WI38 (cell line): ENCODE measurements at regions not wholly inside any gene's neighbourhood (a gene's known extent, or its start where the extent isn't known, plus 50 kb on each side); places are given as distances from the start of the nearest gene placed in this dataset.

Source experiments
- H3K4me3 ChIP-seq: 2 replicates; pipeline ENCODE4 v1.5.1; 2011; ENCODE audit warnings: low read depth, mild to moderate bottlenecking, control low read depth, low read length
- TF ChIP-seq, protein P1 (sequence below): IDR thresholded peaks from 2 replicates; pipeline ENCODE4 v1.5.1; 2012; ENCODE audit warnings: low read depth, mild to moderate bottlenecking, control low read depth, low read length

DNA sequence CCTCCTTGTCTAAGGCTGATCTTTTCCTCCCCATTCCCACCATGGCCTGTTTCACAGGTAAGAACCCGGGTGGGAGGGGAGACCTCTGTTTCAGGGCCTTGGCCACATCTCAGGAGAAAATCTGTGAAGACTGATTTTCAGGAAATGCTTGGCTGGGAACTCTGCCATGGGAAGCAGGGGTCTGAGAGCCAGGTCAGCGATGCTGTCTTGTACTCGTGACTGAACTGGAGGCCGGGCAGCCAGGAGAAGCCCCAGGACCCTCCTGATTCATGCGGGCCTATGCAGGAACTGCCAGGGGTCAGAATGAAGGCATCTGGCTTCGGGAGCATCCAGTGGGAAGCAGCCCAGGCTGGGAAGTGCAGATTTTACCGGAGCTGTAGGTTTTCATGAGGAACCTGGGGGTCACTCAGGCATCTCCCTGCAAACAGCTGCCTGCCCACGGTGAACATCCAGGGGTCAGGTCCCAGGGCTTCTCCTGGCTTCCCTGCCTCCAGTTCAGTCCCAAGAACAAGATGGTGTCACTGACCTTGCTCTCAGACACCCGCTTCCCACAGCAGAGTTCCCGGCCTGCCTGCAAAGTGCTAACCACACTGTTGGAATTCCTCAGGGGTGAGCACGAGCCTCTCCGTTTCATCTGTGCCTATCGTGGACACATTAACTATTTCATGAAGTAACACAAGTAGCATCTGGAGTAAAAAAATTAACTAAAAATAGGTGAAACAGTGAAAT is 90.2 kb upstream of the SULF2 start:
- TF ChIP-seq, protein P1, sequence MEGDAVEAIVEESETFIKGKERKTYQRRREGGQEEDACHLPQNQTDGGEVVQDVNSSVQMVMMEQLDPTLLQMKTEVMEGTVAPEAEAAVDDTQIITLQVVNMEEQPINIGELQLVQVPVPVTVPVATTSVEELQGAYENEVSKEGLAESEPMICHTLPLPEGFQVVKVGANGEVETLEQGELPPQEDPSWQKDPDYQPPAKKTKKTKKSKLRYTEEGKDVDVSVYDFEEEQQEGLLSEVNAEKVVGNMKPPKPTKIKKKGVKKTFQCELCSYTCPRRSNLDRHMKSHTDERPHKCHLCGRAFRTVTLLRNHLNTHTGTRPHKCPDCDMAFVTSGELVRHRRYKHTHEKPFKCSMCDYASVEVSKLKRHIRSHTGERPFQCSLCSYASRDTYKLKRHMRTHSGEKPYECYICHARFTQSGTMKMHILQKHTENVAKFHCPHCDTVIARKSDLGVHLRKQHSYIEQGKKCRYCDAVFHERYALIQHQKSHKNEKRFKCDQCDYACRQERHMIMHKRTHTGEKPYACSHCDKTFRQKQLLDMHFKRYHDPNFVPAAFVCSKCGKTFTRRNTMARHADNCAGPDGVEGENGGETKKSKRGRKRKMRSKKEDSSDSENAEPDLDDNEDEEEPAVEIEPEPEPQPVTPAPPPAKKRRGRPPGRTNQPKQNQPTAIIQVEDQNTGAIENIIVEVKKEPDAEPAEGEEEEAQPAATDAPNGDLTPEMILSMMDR, result no peak

DNA sequence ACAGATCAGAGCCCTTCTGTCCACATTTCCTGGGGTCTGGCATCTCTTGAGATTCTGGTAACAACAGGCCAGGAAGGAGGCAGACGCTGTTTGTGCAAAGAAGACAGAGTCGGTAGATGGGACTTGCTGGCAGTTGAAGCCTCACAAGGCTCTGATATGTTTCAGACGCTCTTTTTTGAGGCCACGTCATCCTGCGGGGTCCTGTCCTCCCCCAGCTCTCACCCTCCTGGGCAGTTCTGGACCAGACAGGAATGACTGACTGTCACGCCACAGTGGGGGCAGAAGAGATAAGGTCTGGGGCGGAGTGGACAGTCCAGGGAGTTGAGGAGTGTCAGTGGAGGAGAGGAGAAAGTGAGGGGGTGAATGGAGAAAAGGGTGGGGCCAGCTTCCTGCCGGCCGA is 87.1 kb upstream of the SULF2 start:
- no peak overlapping the region for H3K4me3 ChIP-seq
- TF ChIP-seq, protein P1, result no peak

More for the DNA sequence above, 90.2 kb upstream of the SULF2 start:
- H3K4me3 ChIP-seq, result no peak overlapping the region

DNA sequence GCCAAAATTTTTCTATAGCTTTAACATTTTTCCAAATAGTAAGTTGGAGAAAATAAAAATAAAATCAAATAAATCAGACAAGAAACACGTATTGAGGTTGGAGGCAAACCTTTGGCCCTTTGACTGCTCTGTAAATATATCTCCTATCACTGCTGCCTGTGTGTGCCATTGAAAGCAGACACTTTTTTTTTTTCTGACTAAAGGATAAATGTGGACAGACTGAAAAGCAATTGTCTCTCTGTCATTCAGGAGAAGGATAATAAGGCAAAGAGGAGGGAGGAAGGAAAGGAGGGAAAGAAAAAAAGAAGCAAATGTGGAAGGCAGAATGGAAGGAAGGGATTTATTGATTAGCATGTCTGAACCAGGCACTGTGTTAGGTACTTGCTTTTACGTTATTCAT is 85.2 kb upstream of the SULF2 start:
- no peak overlapping the region for H3K4me3 ChIP-seq
- TF ChIP-seq, protein P1, result no peak

DNA sequence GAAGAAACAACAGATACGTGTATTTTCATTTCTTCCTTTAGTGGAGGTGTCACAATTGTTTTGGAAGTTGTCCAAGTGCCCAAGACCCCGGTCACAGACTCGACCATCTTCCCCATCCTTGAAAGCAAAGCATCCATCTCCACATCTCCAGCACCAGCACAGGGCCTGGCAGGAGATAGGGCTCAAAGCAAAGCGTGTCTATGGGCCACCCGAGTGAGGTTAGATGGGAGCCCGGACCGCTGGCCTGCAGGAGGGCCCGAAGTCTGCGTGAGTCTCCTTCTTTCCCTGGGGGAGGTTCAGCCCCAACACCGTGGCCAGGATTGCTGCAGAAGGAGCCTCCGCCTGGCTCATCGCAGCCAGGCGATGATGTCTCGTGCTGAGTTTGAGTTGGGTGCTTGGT is 83.5 kb upstream of the SULF2 start:
- TF ChIP-seq, protein P1, result no peak
- no peak overlapping the region for H3K4me3 ChIP-seq

DNA sequence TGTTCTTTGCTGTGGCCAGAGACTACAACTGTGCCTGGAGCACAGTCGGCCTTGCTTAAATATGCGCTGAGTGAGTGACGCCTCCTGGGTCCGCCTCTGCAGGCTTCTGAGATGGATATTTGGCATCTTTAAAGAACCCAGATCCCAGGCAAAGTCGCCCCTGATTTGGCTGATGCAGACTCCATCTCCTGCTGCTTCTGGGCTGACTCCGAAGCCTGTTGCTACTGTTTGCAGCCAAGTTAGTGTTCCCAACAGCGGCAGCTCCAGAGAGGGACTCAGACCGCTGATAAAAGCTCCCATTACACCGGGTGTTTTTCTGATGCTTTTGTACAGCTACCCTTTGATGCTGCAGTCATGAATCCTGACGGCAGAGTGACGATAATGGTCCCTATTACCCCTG is 83.0 kb upstream of the SULF2 start:
- TF ChIP-seq, protein P1, result no peak
- no peak overlapping the region for H3K4me3 ChIP-seq

DNA sequence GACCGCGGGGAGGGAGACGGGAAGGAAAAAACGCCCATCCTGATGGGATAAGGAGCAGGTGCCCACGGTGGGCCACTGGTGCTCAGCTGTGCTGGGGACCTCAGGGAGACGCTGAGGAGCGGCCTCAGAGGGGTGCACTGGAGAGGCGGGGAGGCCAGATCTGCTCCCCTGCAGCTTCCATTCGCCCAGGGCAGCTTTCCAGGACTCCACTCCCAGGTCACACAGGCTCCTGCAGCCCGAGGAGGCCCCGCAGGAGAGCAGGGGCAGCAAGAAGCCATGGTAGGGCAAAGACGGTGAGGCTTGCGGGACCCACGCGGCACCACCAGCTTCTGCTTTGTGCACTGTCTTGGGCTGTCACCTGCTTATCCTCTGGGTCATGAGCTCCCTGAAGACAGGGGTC is 82.5 kb upstream of the SULF2 start:
- H3K4me3 ChIP-seq, result no peak overlapping the region
- TF ChIP-seq, protein P1, result no peak

DNA sequence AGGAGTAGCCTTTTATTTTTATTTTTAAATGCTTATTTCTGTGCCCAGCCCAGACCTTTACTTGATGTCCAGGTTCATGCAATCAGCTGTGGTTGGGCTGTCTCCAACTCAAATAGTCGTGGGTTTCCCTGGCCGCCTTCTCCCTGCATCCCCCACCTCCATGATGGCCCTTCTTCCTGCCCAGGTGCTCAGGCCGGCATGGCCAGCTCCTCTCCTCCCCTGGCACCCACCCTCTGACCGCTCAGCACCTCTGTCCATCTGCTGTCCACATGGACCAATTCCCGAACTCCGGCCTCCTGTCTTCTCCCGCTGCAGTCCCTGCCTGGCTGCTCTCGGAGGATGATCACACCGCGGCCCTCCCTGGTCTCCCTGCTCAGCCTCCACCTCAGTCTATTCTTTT is 81.2 kb upstream of the SULF2 start:
- H3K4me3 ChIP-seq, result no peak overlapping the region
- TF ChIP-seq, protein P1, result no peak
